Activated naive CD8-positive, alpha-beta T cell treated with anti-CD3 and anti-CD28 coated beads for 36 hours (primary cell): ENCODE measurements at regions not wholly inside any gene's neighbourhood (a gene's known extent, or its start where the extent isn't known, plus 50 kb on each side); places are given as distances from the start of the nearest gene placed in this dataset.

Experiments used
- DNase-seq: peaks from one replicate; pipeline ENCODE4 v3.0.0; 2021
- H3K27ac Mint-ChIP-seq: one replicate; pipeline ENCODE4 v1.8.0; 2022; ENCODE audit warnings: mild to moderate bottlenecking, moderate library complexity, mixed read lengths
- H3K27me3 Mint-ChIP-seq: one replicate; pipeline ENCODE4 v1.8.0; 2022; ENCODE audit warnings: mild to moderate bottlenecking, mixed read lengths
- H3K36me3 Mint-ChIP-seq: one replicate; pipeline ENCODE4 v1.8.0; 2021; ENCODE audit warnings: mild to moderate bottlenecking, mixed read lengths
- H3K4me1 Mint-ChIP-seq: one replicate; pipeline ENCODE4 v1.8.0; 2021; ENCODE audit warnings: mixed read lengths
- H3K4me3 Mint-ChIP-seq: one replicate; pipeline ENCODE4 v1.8.0; 2022; ENCODE audit warnings: mild to moderate bottlenecking, moderate library complexity, mixed read lengths
- H3K9me3 Mint-ChIP-seq: one replicate; pipeline ENCODE4 v1.8.0; 2022; ENCODE audit warnings: mixed read lengths

DNA sequence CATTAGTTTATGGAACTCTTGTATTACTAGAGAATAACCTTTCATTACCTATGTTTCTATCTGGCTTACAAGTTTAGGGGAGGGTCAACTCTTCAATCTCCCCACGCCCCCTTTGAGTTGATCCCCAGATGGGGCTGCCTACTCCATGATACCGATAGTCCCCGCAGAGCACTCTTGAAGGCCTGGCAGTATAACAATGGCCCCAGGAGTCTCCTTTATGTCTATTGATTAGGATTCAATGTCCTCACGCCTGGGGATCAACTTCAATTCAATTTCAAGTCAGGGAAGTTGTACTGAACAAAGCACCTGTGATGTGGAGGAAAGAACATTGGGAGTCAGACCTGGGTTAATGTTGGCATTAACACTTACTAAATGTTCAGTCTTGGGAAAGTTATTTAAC is 520.2 kb downstream of the METTL15 start:
- Mint-ChIP-seq H3K27ac (no peak overlapping the region), H3K9me3 (no peaks in the 10 kb centered on the region), H3K27me3 (no peaks in the 10 kb centered on the region), H3K4me3 (no peak overlapping the region), H3K4me1 (no peaks in the 10 kb centered on the region), H3K36me3 (no peaks in the 10 kb centered on the region)
- no peak for DNase-seq

DNA sequence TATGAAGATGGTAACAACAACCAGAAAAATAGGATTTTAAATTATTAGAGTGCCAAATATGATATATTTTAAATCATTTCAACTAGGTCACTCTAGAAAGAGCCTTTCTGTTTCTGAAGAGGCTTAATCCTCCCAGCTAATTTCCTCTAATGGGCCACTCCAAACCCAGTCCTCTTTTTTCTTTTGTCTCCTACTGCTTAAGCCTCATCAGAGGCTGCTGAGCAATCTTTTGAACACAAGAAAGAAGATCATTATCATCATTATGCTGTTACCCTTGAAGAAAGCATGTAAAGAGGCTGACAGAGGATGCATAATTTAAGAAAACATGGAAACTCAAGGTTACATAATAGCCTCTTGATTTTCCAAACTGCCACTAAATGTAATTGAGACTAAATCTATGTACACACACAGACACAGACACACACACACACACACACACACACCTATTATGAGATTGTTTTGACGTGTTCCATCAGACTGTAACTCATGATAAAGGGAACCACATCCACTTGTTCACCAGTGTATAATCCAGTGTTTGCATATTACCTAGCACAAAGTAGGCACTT is 519.6 kb downstream of the METTL15 start:
- no peaks in the 10 kb centered on the region for H3K36me3 Mint-ChIP-seq
- H3K4me3 Mint-ChIP-seq, result no peak overlapping the region
- H3K27me3 Mint-ChIP-seq, result no peaks in the 10 kb centered on the region
- H3K9me3 Mint-ChIP-seq, result no peaks in the 10 kb centered on the region
- H3K4me1 Mint-ChIP-seq, result no peaks in the 10 kb centered on the region
- DNase-seq, result no peak
- H3K27ac Mint-ChIP-seq, result no peak overlapping the region

DNA sequence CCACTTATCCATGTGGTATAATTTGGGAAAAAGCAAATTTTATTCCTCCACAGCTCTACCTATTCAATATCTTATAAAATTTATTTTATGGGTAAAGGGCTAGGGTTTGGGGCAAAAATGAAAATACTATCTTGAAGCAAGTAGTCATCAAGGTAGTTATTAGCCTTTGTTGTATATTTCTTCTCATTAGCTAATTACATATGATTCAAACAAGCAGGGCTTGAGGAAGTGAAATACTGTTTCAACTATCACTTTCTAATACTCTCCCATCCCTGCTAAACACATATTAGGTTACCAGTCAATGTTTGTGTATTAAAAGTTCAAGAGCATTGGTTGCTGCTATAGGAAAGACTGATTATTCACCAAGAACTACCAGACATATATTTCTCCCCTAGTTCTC is 517.3 kb downstream of the METTL15 start:
- H3K27me3 Mint-ChIP-seq, result no peaks in the 10 kb centered on the region
- H3K36me3 Mint-ChIP-seq, result no peaks in the 10 kb centered on the region
- no peaks in the 10 kb centered on the region for H3K4me1 Mint-ChIP-seq
- H3K9me3 Mint-ChIP-seq, result no peaks in the 10 kb centered on the region
- no peak overlapping the region for H3K27ac Mint-ChIP-seq
- no peak overlapping the region for H3K4me3 Mint-ChIP-seq
- DNase-seq, result no peak

DNA sequence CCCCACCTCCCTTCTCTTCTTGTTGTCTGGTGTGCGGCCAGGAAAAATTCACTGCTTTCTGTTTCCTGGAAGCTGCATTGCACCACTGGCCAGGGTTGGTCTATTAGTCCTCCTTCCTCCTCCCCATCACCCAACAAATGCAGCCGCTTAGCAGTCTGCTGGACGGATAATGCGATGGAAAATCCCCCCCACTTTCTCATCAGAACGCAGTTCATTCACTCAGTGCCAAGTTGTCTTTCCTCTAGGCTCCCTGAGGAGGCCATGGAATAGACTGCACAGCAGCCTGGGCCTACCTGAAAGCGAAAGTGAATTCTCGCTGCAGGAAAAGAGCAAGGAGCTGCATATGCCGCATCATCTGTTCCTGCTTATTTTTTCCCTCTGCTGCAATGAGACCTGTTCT is 513.6 kb downstream of the METTL15 start:
- Mint-ChIP-seq H3K4me1 (no peaks in the 10 kb centered on the region), H3K27me3 (no peaks in the 10 kb centered on the region), H3K4me3 (no peak overlapping the region)

DNA sequence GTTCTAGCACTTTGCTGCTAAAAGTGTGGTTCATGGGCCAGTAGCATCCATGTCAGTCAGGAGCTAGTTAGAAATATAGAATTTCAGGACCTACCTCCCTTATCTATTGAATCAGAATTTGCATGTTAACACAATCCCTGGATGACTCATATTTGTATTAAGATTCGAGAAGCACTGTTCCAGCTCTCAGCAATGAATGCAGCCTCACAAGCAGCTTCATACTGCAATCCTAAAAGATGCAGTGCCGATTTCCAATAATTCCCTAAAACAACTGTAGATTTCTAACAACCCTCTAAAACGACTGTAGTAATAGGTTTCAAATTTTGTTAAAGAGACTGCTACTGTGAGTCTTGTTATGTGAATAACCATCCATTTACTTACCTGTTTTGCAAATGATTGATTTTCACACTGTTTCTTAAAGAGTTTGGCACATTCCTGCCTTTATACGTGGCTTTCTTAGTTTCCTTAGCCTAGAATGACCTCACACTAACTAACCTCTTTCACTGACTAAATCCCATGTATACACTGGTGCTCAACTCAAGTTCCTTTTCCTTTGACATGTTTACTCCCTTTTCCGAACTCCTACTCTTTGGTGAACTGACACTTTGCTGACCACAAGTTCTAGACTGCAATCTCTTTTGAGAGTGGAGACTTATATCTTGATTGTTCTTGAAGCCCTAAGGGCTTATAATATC is 511.8 kb downstream of the METTL15 start:
- no peak overlapping the region for H3K4me3 Mint-ChIP-seq
- H3K27ac Mint-ChIP-seq, result no peak overlapping the region

More for the DNA sequence above, 513.6 kb downstream of the METTL15 start:
- Mint-ChIP-seq H3K27ac (no peak overlapping the region), H3K36me3 (no peaks in the 10 kb centered on the region), H3K9me3 (no peaks in the 10 kb centered on the region)
- DNase-seq, result no peak

DNA sequence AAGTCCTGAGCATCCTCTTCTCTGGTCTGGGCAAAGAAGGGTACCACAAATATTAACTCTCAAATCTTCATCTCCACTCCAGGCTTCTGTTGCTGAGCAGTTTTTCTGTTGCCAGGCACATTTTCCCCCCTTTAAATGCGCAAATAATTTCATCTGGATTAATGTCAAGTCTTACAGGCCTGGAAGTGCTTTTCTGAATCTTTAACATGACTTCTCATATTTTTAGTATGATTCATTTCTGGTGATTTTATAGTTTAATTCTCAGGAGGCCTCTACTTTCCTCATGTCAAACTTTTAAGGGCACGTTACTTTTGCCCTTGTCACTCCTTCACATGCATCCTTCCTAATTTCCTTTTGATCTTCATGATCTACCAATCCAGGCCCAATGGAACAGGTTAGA is 510.2 kb downstream of the METTL15 start:
- no peaks in the 10 kb centered on the region for H3K9me3 Mint-ChIP-seq
- H3K36me3 Mint-ChIP-seq, result no peaks in the 10 kb centered on the region
- H3K4me1 Mint-ChIP-seq, result no peaks in the 10 kb centered on the region
- H3K27ac Mint-ChIP-seq, result no peak overlapping the region
- no peaks in the 10 kb centered on the region for H3K27me3 Mint-ChIP-seq
- no peak for DNase-seq
- no peak overlapping the region for H3K4me3 Mint-ChIP-seq

More for the DNA sequence above, 511.8 kb downstream of the METTL15 start:
- Mint-ChIP-seq H3K4me1 (no peaks in the 10 kb centered on the region), H3K9me3 (no peaks in the 10 kb centered on the region), H3K27me3 (no peaks in the 10 kb centered on the region), H3K36me3 (no peaks in the 10 kb centered on the region)
- no peak for DNase-seq

DNA sequence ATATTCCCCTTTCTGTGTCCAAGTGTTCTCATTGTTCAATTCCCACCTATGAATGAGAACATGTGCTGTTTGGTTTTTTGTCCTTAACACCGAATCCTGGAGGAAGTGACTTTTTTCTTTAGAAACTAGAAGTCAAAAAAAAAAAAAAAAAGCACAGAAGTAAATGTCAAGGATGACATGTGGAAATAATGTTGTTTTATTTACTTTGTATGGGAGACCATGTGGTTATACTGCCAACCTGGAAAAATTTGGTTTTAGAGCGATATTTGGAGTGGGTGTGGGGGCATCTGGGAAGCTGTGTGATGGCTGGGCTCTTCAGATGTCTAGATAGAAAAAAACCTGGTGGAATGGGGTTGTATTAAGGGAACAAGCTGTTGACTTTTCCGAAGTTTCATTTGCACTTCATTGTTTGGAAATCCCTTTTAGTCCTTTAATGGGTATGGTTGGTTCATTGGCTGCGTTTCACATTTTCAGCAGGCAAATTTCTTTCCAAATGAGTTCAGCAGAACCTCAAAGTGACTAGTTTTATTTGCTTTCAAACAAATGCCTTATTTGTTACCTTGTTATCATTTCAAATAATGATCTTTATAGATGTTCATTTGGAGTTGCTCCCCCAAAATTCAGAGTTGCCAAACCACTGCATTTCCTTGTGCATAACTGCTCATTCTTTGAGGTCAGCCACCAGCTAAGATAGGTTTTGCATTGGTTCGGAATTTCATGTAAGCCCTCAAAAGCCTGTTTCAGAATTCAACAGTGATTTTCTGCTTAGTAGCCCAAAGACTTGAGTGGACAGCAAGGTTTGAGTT is 508.2 kb downstream of the METTL15 start:
- H3K36me3 Mint-ChIP-seq, result no peaks in the 10 kb centered on the region
- no peak for DNase-seq
- no peaks in the 10 kb centered on the region for H3K4me1 Mint-ChIP-seq
- no peak overlapping the region for H3K4me3 Mint-ChIP-seq
- no peaks in the 10 kb centered on the region for H3K27me3 Mint-ChIP-seq
- no peaks in the 10 kb centered on the region for H3K9me3 Mint-ChIP-seq
- no peak overlapping the region for H3K27ac Mint-ChIP-seq

DNA sequence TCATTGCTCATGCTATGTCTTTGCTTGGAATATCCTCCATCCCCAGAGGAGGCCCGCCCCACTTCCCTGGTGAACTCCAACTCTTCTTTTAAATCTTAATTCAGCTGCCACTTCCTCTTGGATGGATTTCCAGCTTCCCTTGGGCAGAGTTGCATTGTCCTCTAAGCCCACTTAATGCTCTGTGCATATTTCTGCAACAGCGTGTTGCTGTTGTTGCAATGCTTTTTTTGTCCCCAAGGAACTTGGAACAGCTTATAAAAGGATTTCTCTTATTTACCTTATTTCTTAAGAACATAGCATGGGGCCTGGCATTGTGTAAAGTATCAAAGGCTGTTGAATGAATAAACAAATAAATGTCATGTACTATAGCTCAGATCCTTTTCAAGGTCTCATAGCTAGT is 507.4 kb downstream of the METTL15 start:
- Mint-ChIP-seq H3K36me3 (no peaks in the 10 kb centered on the region), H3K4me3 (no peak overlapping the region), H3K4me1 (no peaks in the 10 kb centered on the region), H3K27me3 (no peaks in the 10 kb centered on the region), H3K9me3 (no peaks in the 10 kb centered on the region), H3K27ac (no peak overlapping the region)
- DNase-seq, result no peak

DNA sequence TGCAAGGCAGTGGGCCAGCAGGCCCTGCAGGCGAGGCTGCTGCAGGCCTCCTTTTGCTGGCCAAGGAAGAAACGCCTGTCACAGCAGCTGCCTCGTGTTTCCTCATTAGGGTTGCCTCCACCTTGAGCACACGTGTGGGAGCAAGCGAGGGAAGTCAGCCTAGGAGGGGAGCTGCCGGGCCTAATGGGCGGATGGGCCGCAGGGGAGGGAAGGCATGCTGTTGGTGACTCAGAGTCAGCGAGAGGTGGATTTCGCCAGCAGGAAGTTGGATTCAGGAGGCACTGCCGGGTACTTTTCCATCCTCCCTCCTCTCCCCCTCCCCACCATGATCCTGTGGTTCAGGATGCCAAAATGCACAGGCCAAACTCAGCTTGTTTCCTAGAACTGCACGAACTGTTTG is 498.7 kb downstream of the METTL15 start:
- Mint-ChIP-seq H3K27me3 (no peaks in the 10 kb centered on the region), H3K4me3 (no peak overlapping the region), H3K9me3 (no peaks in the 10 kb centered on the region), H3K36me3 (no peaks in the 10 kb centered on the region), H3K4me1 (no peaks in the 10 kb centered on the region), H3K27ac (no peak overlapping the region)
- no peak for DNase-seq

DNA sequence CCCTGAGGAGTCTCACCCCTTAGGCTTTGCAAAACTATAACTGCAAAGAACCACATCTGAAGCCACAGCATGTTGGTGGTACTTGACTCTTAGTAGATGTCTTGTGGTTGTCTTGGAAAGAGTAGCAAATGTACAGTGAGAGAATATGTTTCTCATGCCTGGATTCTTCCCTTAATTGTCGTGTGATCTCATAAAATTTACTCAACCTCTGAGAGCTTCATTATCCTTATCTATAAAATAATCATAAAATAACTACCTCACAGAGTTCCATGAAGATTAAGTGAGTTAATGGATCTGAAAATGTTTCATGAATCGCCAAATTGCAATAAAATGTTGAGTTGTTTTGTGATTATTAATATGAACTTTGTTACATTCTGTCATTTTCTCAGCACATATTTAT is 491.5 kb downstream of the METTL15 start:
- DNase-seq, result no peak
- peaks cover 2% of the 10 kb centered on the region for H3K9me3 Mint-ChIP-seq
- H3K4me1 Mint-ChIP-seq, result no peaks in the 10 kb centered on the region
- no peaks in the 10 kb centered on the region for H3K27me3 Mint-ChIP-seq
- H3K27ac Mint-ChIP-seq, result no peak overlapping the region
- no peaks in the 10 kb centered on the region for H3K36me3 Mint-ChIP-seq
- no peak overlapping the region for H3K4me3 Mint-ChIP-seq

DNA sequence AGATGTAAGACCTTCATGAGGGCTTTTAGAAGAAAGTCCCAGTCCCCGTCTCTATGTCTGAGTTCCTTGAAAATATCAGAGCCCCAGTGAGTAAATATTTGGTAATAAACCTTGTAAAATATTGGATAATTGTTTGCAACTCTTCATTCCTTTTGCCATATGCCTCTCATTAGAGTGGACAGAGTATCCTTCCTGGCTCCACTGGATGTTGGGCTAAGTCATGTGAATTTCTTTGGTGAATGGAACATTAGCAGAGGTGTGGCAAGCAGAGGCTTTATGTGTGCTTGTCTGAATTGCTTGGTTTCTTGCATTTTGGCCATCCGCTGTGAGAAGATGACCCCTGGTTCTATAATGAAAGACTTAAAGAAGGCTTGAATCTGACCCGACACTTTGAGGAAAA is 490.3 kb downstream of the METTL15 start:
- DNase-seq, result no peak
- Mint-ChIP-seq H3K4me1 (no peaks in the 10 kb centered on the region), H3K27me3 (peaks cover 5% of the 10 kb centered on the region), H3K36me3 (no peaks in the 10 kb centered on the region), H3K9me3 (peaks cover 2% of the 10 kb centered on the region), H3K4me3 (no peak overlapping the region), H3K27ac (no peak overlapping the region)

DNA sequence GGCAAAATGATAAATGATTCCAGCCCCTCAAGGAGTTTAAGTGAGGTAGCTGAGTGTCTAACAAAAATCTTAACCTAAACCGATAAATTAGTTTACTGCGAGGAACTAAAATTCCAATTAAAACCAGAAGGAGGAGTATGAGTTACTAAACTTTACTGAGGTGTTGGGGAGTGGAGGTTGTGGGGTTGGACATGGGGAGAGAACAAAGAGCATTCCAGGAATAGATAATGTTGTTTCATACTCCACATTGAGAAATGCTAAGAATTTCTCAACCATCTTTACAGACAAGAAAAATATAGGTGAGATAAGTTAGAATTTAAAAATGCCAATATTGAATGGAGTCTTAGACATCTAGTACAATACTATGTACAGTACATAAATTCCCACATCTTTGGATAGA is 488.6 kb downstream of the METTL15 start:
- Mint-ChIP-seq H3K4me1 (no peaks in the 10 kb centered on the region), H3K27ac (no peak overlapping the region), H3K36me3 (no peaks in the 10 kb centered on the region), H3K4me3 (no peak overlapping the region), H3K9me3 (peaks cover 2% of the 10 kb centered on the region), H3K27me3 (peaks cover 5% of the 10 kb centered on the region)
- DNase-seq, result no peak

DNA sequence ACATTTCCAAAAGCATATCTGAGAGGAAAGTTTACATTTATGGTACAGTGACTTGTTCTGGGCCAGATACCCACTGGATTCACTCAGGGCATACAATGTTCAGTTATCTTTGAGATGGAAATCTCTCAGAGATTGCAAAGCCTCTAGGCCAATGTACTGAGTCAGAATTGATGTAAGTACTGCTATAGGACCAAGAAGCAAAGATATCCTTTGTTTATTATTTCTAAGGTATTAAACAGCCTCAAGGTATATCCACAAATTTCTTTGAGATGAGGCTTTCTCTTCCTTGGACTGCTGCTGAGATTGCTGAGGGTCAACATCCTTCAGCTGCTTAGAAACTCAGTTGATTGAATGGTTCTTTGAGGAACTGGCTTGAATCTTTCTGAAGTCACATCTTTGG is 484.0 kb downstream of the METTL15 start:
- no peaks in the 10 kb centered on the region for H3K4me1 Mint-ChIP-seq
- H3K4me3 Mint-ChIP-seq, result no peak overlapping the region
- H3K36me3 Mint-ChIP-seq, result no peaks in the 10 kb centered on the region
- peaks cover 10% of the 10 kb centered on the region for H3K27me3 Mint-ChIP-seq
- no peak overlapping the region for H3K27ac Mint-ChIP-seq
- H3K9me3 Mint-ChIP-seq, result peaks cover 2% of the 10 kb centered on the region
- DNase-seq, result no peak

DNA sequence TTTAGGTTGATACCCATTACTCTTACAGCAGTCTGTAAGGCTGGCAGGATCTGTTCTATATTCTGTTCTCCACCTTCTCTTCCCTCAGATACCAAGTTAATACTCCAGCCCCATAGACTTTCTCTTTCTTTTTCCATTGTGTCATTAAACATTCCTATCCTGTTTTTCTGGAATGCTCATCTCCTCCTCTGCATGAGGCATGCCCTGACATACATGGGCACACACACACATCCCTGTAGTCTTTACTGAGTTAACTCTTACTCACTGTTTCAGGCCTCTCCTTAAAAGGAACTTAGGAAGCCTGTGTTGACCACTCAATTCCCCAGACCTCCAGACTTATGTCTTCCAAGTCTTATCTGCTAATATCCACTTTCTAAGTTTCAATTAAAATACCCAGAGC is 476.8 kb downstream of the METTL15 start:
- Mint-ChIP-seq H3K36me3 (no peaks in the 10 kb centered on the region), H3K9me3 (no peaks in the 10 kb centered on the region), H3K4me1 (no peaks in the 10 kb centered on the region), H3K4me3 (no peak overlapping the region), H3K27ac (no peak overlapping the region), H3K27me3 (peaks cover 3% of the 10 kb centered on the region)
- DNase-seq, result no peak

DNA sequence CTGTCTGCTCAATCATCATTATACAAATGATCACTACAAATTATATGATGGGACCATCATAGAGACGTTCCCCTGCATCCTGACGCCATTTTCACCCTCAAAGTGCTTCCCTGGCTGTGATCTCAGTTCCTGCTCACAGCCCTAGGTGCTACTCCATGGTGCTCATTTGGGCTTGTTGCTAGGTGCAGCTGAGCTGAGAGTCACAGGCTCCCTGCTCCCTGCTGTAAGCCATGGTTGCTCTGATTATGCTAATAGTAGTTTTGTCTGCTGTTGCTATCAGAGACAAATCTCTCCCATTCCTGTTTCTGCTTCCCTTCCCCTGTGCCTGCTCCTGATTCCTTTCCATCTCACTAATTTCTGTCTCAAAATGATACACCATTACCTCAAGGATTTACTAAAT is 474.3 kb downstream of the METTL15 start:
- H3K27me3 Mint-ChIP-seq, result no peaks in the 10 kb centered on the region
- H3K27ac Mint-ChIP-seq, result no peak overlapping the region
- no peak for DNase-seq
- no peaks in the 10 kb centered on the region for H3K4me1 Mint-ChIP-seq
- H3K9me3 Mint-ChIP-seq, result no peaks in the 10 kb centered on the region
- no peaks in the 10 kb centered on the region for H3K36me3 Mint-ChIP-seq
- no peak overlapping the region for H3K4me3 Mint-ChIP-seq
